Activated naive CD8-positive, alpha-beta T cell treated with anti-CD3 and anti-CD28 coated beads, Interleukin-2, amount 50 U/mL, for 24 hours (primary cell): ENCODE measurements at regions not wholly inside any gene's neighbourhood (a gene's known extent, or its start where the extent isn't known, plus 50 kb on each side); places are given as distances from the start of the nearest gene placed in this dataset.

Experiments used
- ATAC-seq: fragments of 150-1000 bp; cut with Tn5 transposase; one replicate; pipeline ENCODE4 v1.10.0; 2021
- DNase-seq: peaks from one replicate; pipeline ENCODE4 v3.0.0; 2021
- H3K27ac Mint-ChIP-seq: one replicate; pipeline ENCODE4 v1.8.0; 2021; ENCODE audit warnings: mild to moderate bottlenecking, mixed read lengths
- H3K27me3 Mint-ChIP-seq: one replicate; pipeline ENCODE4 v1.8.0; 2021; ENCODE audit warnings: mixed read lengths
- H3K36me3 Mint-ChIP-seq: one replicate; pipeline ENCODE4 v1.8.0; 2021; ENCODE audit warnings: low read depth, mixed read lengths
- H3K4me1 Mint-ChIP-seq: one replicate; pipeline ENCODE4 v1.8.0; 2021; ENCODE audit warnings: mixed read lengths
- H3K4me3 Mint-ChIP-seq: one replicate; pipeline ENCODE4 v1.8.0; 2021; ENCODE audit warnings: mild to moderate bottlenecking, moderate library complexity, mixed read lengths
- H3K9me3 Mint-ChIP-seq: one replicate; pipeline ENCODE4 v1.8.0; 2021; ENCODE audit warnings: mixed read lengths

GRCh38 chr16:80039777-80040176 is 439.2 kb upstream of the MAF start:
- Mint-ChIP-seq H3K9me3 (no peaks in the 10 kb centered on the region), H3K36me3 (no peaks in the 10 kb centered on the region), H3K4me3 (no peak overlapping the region), H3K4me1 (no peaks in the 10 kb centered on the region), H3K27me3 (peaks cover 5% of the 10 kb centered on the region), H3K27ac (no peak overlapping the region)
- DNase-seq (no peak), ATAC-seq (no peak)

GRCh38 chr16:80038566-80038965 is 438.0 kb upstream of the MAF start:
- H3K9me3 Mint-ChIP-seq, result peaks cover 7% of the 10 kb centered on the region
- no peak overlapping the region for H3K4me3 Mint-ChIP-seq
- no peaks in the 10 kb centered on the region for H3K4me1 Mint-ChIP-seq
- H3K27me3 Mint-ChIP-seq, result peaks cover 5% of the 10 kb centered on the region
- no peaks in the 10 kb centered on the region for H3K36me3 Mint-ChIP-seq
- no peak overlapping the region for H3K27ac Mint-ChIP-seq
- ATAC-seq (no peak), DNase-seq (no peak)

- no peaks in the 10 kb centered on the region for H3K27me3 Mint-ChIP-seq
- no peaks in the 10 kb centered on the region for H3K4me1 Mint-ChIP-seq
- DNase-seq, result no peak
- H3K36me3 Mint-ChIP-seq, result no peaks in the 10 kb centered on the region
- H3K4me3 Mint-ChIP-seq, result no peak overlapping the region
- no peak for ATAC-seq
- H3K27ac Mint-ChIP-seq, result no peak overlapping the region
- H3K9me3 Mint-ChIP-seq, result peaks cover 12% of the 10 kb centered on the region
Observed at GRCh38 chr16:80034948-80035663, 434.6 kb upstream of the MAF start.

GRCh38 chr16:80034469-80034826 is 433.9 kb upstream of the MAF start:
- ATAC-seq, result no peak
- Mint-ChIP-seq H3K27ac (no peak overlapping the region), H3K4me3 (no peak overlapping the region), H3K9me3 (peaks cover 12% of the 10 kb centered on the region), H3K27me3 (peaks cover under 1% of the 10 kb centered on the region), H3K36me3 (no peaks in the 10 kb centered on the region), H3K4me1 (no peaks in the 10 kb centered on the region)
- no peak for DNase-seq

GRCh38 chr16:80033783-80034468 is 433.4 kb upstream of the MAF start:
- Mint-ChIP-seq H3K36me3 (no peaks in the 10 kb centered on the region), H3K27me3 (peaks cover 2% of the 10 kb centered on the region), H3K4me3 (no peak overlapping the region), H3K27ac (no peak overlapping the region), H3K9me3 (peaks cover 12% of the 10 kb centered on the region), H3K4me1 (no peaks in the 10 kb centered on the region)
- ATAC-seq, result no peak
- DNase-seq, result no peak

GRCh38 chr16:80029761-80030481 is 429.4 kb upstream of the MAF start:
- Mint-ChIP-seq H3K36me3 (no peaks in the 10 kb centered on the region), H3K27me3 (peaks cover 5% of the 10 kb centered on the region), H3K4me1 (peaks cover 10% of the 10 kb centered on the region), H3K9me3 (peaks cover 12% of the 10 kb centered on the region), H3K27ac (no peak overlapping the region), H3K4me3 (no peak overlapping the region)
- no peak for ATAC-seq
- DNase-seq, result no peak

GRCh38 chr16:80029381-80029630 is 428.8 kb upstream of the MAF start:
- no peaks in the 10 kb centered on the region for H3K36me3 Mint-ChIP-seq
- H3K27me3 Mint-ChIP-seq, result peaks cover 5% of the 10 kb centered on the region
- H3K27ac Mint-ChIP-seq, result no peak overlapping the region
- H3K4me1 Mint-ChIP-seq, result peaks cover 10% of the 10 kb centered on the region
- DNase-seq (no peak), ATAC-seq (no peak)
- no peak overlapping the region for H3K4me3 Mint-ChIP-seq
- peaks cover 12% of the 10 kb centered on the region for H3K9me3 Mint-ChIP-seq

GRCh38 chr16:80028581-80029380 is 428.2 kb upstream of the MAF start:
- H3K36me3 Mint-ChIP-seq, result no peaks in the 10 kb centered on the region
- peaks cover 10% of the 10 kb centered on the region for H3K4me1 Mint-ChIP-seq
- DNase-seq (no peak), ATAC-seq (no peak)
- peaks cover 5% of the 10 kb centered on the region for H3K27me3 Mint-ChIP-seq
- H3K9me3 Mint-ChIP-seq, result peaks cover 7% of the 10 kb centered on the region
- no peak overlapping the region for H3K4me3 Mint-ChIP-seq
- H3K27ac Mint-ChIP-seq, result no peak overlapping the region

- ATAC-seq, result peak; percentile 88
- Mint-ChIP-seq H3K4me1 (peaks cover 10% of the 10 kb centered on the region), H3K4me3 (peak overlapping the region; percentile 47), H3K9me3 (no peaks in the 10 kb centered on the region), H3K36me3 (no peaks in the 10 kb centered on the region), H3K27me3 (peaks cover 5% of the 10 kb centered on the region), H3K27ac (no peak overlapping the region)
- peak; percentile 53 for DNase-seq
Observed at GRCh38 chr16:80027007-80027965, 426.7 kb upstream of the MAF start.

GRCh38 chr16:80025236-80025635 is 424.7 kb upstream of the MAF start:
- H3K4me3 Mint-ChIP-seq, result no peak overlapping the region
- H3K4me1 Mint-ChIP-seq, result peaks cover 10% of the 10 kb centered on the region
- peaks cover 5% of the 10 kb centered on the region for H3K27me3 Mint-ChIP-seq
- no peaks in the 10 kb centered on the region for H3K9me3 Mint-ChIP-seq
- no peak overlapping the region for H3K27ac Mint-ChIP-seq
- H3K36me3 Mint-ChIP-seq, result no peaks in the 10 kb centered on the region
- DNase-seq (no peak), ATAC-seq (no peak)

GRCh38 chr16:80024443-80024842 is 423.9 kb upstream of the MAF start:
- no peak overlapping the region for H3K4me3 Mint-ChIP-seq
- ATAC-seq, result no peak
- H3K27ac Mint-ChIP-seq, result no peak overlapping the region
- H3K9me3 Mint-ChIP-seq, result no peaks in the 10 kb centered on the region
- no peaks in the 10 kb centered on the region for H3K36me3 Mint-ChIP-seq
- H3K4me1 Mint-ChIP-seq, result peaks cover 10% of the 10 kb centered on the region
- DNase-seq, result no peak
- H3K27me3 Mint-ChIP-seq, result peaks cover 5% of the 10 kb centered on the region

GRCh38 chr16:80023865-80024264 is 423.3 kb upstream of the MAF start:
- no peak overlapping the region for H3K27ac Mint-ChIP-seq
- peaks cover 3% of the 10 kb centered on the region for H3K27me3 Mint-ChIP-seq
- ATAC-seq, result no peak
- H3K36me3 Mint-ChIP-seq, result no peaks in the 10 kb centered on the region
- DNase-seq, result no peak
- H3K4me1 Mint-ChIP-seq, result peaks cover 10% of the 10 kb centered on the region
- no peak overlapping the region for H3K4me3 Mint-ChIP-seq
- no peaks in the 10 kb centered on the region for H3K9me3 Mint-ChIP-seq

- Mint-ChIP-seq H3K9me3 (no peaks in the 10 kb centered on the region), H3K4me1 (no peaks in the 10 kb centered on the region), H3K36me3 (no peaks in the 10 kb centered on the region), H3K27ac (no peak overlapping the region), H3K27me3 (no peaks in the 10 kb centered on the region), H3K4me3 (no peak overlapping the region)
- DNase-seq (no peak), ATAC-seq (no peak)
Observed at GRCh38 chr16:80019395-80019794, 418.9 kb upstream of the MAF start.

- Mint-ChIP-seq H3K27ac (no peak overlapping the region), H3K4me3 (no peak overlapping the region), H3K4me1 (no peaks in the 10 kb centered on the region), H3K9me3 (no peaks in the 10 kb centered on the region), H3K27me3 (no peaks in the 10 kb centered on the region), H3K36me3 (no peaks in the 10 kb centered on the region)
- ATAC-seq, result no peak
- DNase-seq, result no peak
Observed at GRCh38 chr16:80018466-80018865, 417.9 kb upstream of the MAF start.
